Vagina (tissue), 2 donors: ENCODE measurements at regions not wholly inside any gene's neighbourhood (a gene's known extent, or its start where the extent isn't known, plus 50 kb on each side); places are given as distances from the start of the nearest gene placed in this dataset.

ENCODE experiments used
- DNase-seq, 2 donors: peaks; one replicate each; pipeline ENCODE4 v3.0.0-alpha.2; 2017; ENCODE audit errors: extremely low spot score in 2 of 2
- H3K27ac ChIP-seq: fragments of 200-600 bp; sonication (generic); one replicate; pipeline ENCODE4 v1.5.1; 2019
- H3K27me3 ChIP-seq: fragments of 200-600 bp; sonication (generic); one replicate; pipeline ENCODE4 v1.5.1; 2019
- H3K36me3 ChIP-seq, 2 donors: fragments of 200-600 bp; sonication (generic); one replicate each; pipeline ENCODE4 v1.5.1; 2017 to 2019
- H3K4me1 ChIP-seq: fragments of 200-600 bp; sonication (generic); one replicate; pipeline ENCODE4 v1.5.1; 2019
- H3K4me3 ChIP-seq, 2 donors: fragments of 200-600 bp; sonication (generic); 1 replicate in 1 of 2; 2 replicates in 1 of 2; pipeline ENCODE4 v1.5.1; 2016 to 2019
- H3K9me3 ChIP-seq: fragments of 200-600 bp; sonication (generic); one replicate; pipeline ENCODE4 v1.5.1; 2019
- CTCF ChIP-seq, 3 experiments: fragments of 450-650 bp in 2 of 3; fragments of 200-600 bp in 1 of 3; sonication (generic) in 1 of 3; IDR thresholded peaks; one replicate each; pipeline ENCODE4 v1.5.1; 2017 to 2019; ENCODE audit warnings: antibody characterized with exemption in 3 of 3, mild to moderate bottlenecking in 2 of 3, moderate library complexity in 2 of 3
- POLR2A ChIP-seq, 2 donors: fragments of 450-650 bp; IDR thresholded peaks; one replicate each; pipeline ENCODE4 v1.6.1; 2017; ENCODE audit warnings: antibody characterized with exemption in 2 of 2, mild to moderate bottlenecking in 2 of 2, moderate library complexity in 2 of 2
- POLR2AphosphoS5 ChIP-seq, 2 donors: sonication (generic); formaldehyde crosslinking; IDR thresholded peaks; one replicate each; pipeline ENCODE4 v1.9.0; 2017; ENCODE audit warnings: antibody characterized with exemption in 2 of 2, mild to moderate bottlenecking in 2 of 2, low read depth in 1 of 2; ENCODE audit not compliant: insufficient read depth in 1 of 2
- intact Hi-C: fragments of 100-400 bp; cut with DNase I; formaldehyde crosslinking; loops from one replicate; pipeline ENCODE4 v1.15.1; 2023

GRCh38 chr7:125406111-125406510 lies 476.5 kb upstream of the POT1 start:
- Histone ChIP-seq H3K27me3 (no peaks in the 10 kb centered on the region), H3K36me3 (no peaks in the 10 kb centered on the region), H3K4me3 (no peak overlapping the region), H3K4me1 (no peaks in the 10 kb centered on the region), H3K27ac (no peak overlapping the region), H3K9me3 (no peaks in the 10 kb centered on the region)
- intact Hi-C loops, result no loop called here
- DNase-seq, result no peak
- TF ChIP-seq POLR2A (IDR thresholded peaks at IDR 0.05), result no peak
- no peak for TF ChIP-seq POLR2AphosphoS5 (IDR thresholded peaks at IDR 0.05; ENCODE audit: insufficient read depth in 1 of 2, low read depth in 1 of 2)
- no peak for TF ChIP-seq CTCF (IDR thresholded peaks at IDR 0.05)

GRCh38 chr7:125399408-125399807 lies 469.8 kb upstream of the POT1 start:
- TF ChIP-seq POLR2AphosphoS5 (IDR thresholded peaks at IDR 0.05; ENCODE audit: insufficient read depth in 1 of 2, low read depth in 1 of 2) (no peak), CTCF (IDR thresholded peaks at IDR 0.05) (no peak), POLR2A (IDR thresholded peaks at IDR 0.05) (no peak)
- Histone ChIP-seq H3K9me3 (no peaks in the 10 kb centered on the region), H3K27me3 (no peaks in the 10 kb centered on the region), H3K4me1 (no peaks in the 10 kb centered on the region), H3K4me3 (no peak overlapping the region), H3K27ac (no peak overlapping the region), H3K36me3 (no peaks in the 10 kb centered on the region)
- intact Hi-C loops, result no loop called here
- no peak for DNase-seq

GRCh38 chr7:125396466-125397151 lies 467.0 kb upstream of the POT1 start:
- Histone ChIP-seq H3K27ac (no peak overlapping the region), H3K9me3 (no peaks in the 10 kb centered on the region), H3K36me3 (no peaks in the 10 kb centered on the region), H3K4me1 (no peaks in the 10 kb centered on the region), H3K4me3 (no peak overlapping the region), H3K27me3 (no peaks in the 10 kb centered on the region)
- intact Hi-C loops, result no loop called here
- DNase-seq, result no peak
- TF ChIP-seq POLR2AphosphoS5 (IDR thresholded peaks at IDR 0.05; ENCODE audit: insufficient read depth in 1 of 2, low read depth in 1 of 2) (no peak), POLR2A (IDR thresholded peaks at IDR 0.05) (no peak)

- DNase-seq, result no peak
- intact Hi-C loops, result no loop called here
- Histone ChIP-seq H3K27me3 (no peaks in the 10 kb centered on the region), H3K4me1 (no peaks in the 10 kb centered on the region), H3K27ac (no peak overlapping the region), H3K4me3 (no peak overlapping the region), H3K9me3 (no peaks in the 10 kb centered on the region), H3K36me3 (no peaks in the 10 kb centered on the region)
- TF ChIP-seq CTCF (IDR thresholded peaks at IDR 0.05) (no peak), POLR2AphosphoS5 (IDR thresholded peaks at IDR 0.05; ENCODE audit: insufficient read depth in 1 of 2, low read depth in 1 of 2) (no peak), POLR2A (IDR thresholded peaks at IDR 0.05) (no peak)
These were observed 462.3 kb upstream of the POT1 start for GRCh38 chr7:125391921-125392320.

GRCh38 chr7:125390981-125391380 lies 461.4 kb upstream of the POT1 start:
- no peak overlapping the region for H3K4me3 ChIP-seq

More at GRCh38 chr7:125390981-125391380, 461.4 kb upstream of the POT1 start:
- no peak for TF ChIP-seq CTCF (IDR thresholded peaks at IDR 0.05)
- TF ChIP-seq POLR2A (IDR thresholded peaks at IDR 0.05), result no peak
- no peak for TF ChIP-seq POLR2AphosphoS5 (IDR thresholded peaks at IDR 0.05; ENCODE audit: insufficient read depth in 1 of 2, low read depth in 1 of 2)
- Histone ChIP-seq H3K27me3 (no peaks in the 10 kb centered on the region), H3K36me3 (no peaks in the 10 kb centered on the region), H3K9me3 (no peaks in the 10 kb centered on the region), H3K27ac (no peak overlapping the region), H3K4me1 (no peaks in the 10 kb centered on the region)
- intact Hi-C loops, result no loop called here
- no peak for DNase-seq
